Testis (tissue), 2 donors: ENCODE measurements at regions not wholly inside any gene's neighbourhood (a gene's known extent, or its start where the extent isn't known, plus 50 kb on each side); places are given as distances from the start of the nearest gene placed in this dataset.

ENCODE experiments used
- CTCF ChIP-seq, 3 experiments: fragments of 450-650 bp in 2 of 3; fragments of 200-600 bp in 1 of 3; sonication (generic) in 1 of 3; IDR thresholded peaks; one replicate each; pipeline ENCODE4 v1.5.1; 2016 to 2019; ENCODE audit warnings: antibody characterized with exemption in 3 of 3, mild to moderate bottlenecking in 2 of 3, moderate library complexity in 1 of 3
- POLR2A ChIP-seq: fragments of 450-650 bp; IDR thresholded peaks from one replicate; pipeline ENCODE4 v1.6.1; 2017; ENCODE audit warnings: antibody characterized with exemption, mild to moderate bottlenecking, moderate library complexity

- TF ChIP-seq CTCF (IDR thresholded peaks at IDR 0.05) (no peak), POLR2A (no peak)
Observed at GRCh38 chr20:1816384-1817381, 78.5 kb upstream of the SIRPA start.
